ENCODE measurements at regions not wholly inside any gene's neighbourhood (a gene's known extent, or its start where the extent isn't known, plus 50 kb on each side); places are given as distances from the start of the nearest gene placed in this dataset.

GRCh38 chr4:10783351-10783750 is 98.8 kb upstream of the CLNK start:
- no peak for TF ChIP-seq CTCF (IDR thresholded peaks at IDR 0.05 in 2 of 3, conservative IDR thresholded peaks at IDR 0.05 in 1 of 3; ENCODE audit: borderline replicate concordance in 1 of 3, insufficient read depth in 1 of 3, low read depth in 2 of 3, low read length in 2 of 3)
- TF ChIP-seq POLR2A (IDR thresholded peaks at IDR 0.05; ENCODE audit: borderline replicate concordance, extremely low read depth, insufficient read depth, insufficient read length): no peak
- TF ChIP-seq RAD21 (IDR thresholded peaks at IDR 0.05; ENCODE audit: low read depth): no peak
- no peak for TF ChIP-seq MAX (IDR thresholded peaks at IDR 0.05)
- no peak for TF ChIP-seq POLR2AphosphoS5 (IDR thresholded peaks at IDR 0.05; ENCODE audit: low read depth, low read length)
